ENCODE measurements at regions not wholly inside any gene's neighbourhood (a gene's known extent, or its start where the extent isn't known, plus 50 kb on each side); places are given as distances from the start of the nearest gene placed in this dataset.

DNA sequence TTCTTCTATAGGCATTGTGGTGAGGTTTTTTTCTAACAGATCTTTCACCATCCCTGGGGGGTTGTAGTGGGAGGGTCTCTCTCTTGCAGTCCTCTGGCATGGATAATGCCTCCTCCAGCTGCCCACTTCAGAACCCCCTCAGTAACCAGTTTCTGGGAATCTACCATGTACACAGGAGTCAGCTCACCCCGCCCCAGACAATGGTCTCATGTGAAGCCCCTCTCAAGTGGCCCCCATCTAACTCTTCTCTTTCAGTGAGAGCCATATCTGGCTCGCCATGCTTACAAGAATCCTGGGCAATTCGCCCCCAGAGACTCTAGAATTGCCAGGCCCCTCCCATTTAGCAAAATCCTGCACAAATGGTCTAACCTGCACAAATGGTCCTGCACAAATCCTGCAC, 144.4 kb upstream of the FSTL4 start:
- Mint-ChIP-seq H3K27ac (peak overlapping the region in 1 of 10 donors; percentile 52), H3K36me3 (no peaks in the 10 kb centered on the region), H3K9me3 (no peaks in the 10 kb centered on the region), H3K4me3 (no peak overlapping the region), H3K4me1 (peaks cover 0 to 2% (median 0%) of the 10 kb centered on the region in 4 donors), H3K27me3 (peaks cover 2 to 28% (median 11%) of the 10 kb centered on the region in 5 donors)
- POLR2A ChIA-PET = no interaction called here
- ATAC-seq (no peak), DNase-seq (no peak)

DNA sequence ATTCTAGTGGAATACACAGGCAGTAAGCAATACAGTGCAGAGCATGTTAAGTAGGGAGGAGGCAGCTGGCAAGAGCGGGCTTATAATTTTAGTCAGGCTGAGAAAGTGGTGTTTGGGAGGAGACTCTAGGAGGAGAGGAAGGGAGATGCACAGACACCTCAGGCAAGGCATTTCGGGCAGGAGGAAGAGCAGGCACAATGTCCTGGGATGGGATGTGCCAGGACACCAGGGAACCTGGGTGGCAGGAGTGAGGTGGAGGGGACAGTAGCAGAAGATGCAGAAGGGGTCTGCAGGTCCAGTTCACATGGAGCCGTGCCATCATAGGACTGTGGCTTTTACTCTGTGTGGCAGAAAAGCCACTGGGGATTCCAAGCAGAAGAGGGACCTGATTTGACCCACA, 143.7 kb upstream of the FSTL4 start:
- POLR2A ChIA-PET = no interaction called here
- Mint-ChIP-seq H3K4me3 (no peak overlapping the region), H3K9me3 (no peaks in the 10 kb centered on the region), H3K27ac (no peak overlapping the region), H3K27me3 (peaks cover 3 to 28% (median 11%) of the 10 kb centered on the region in 5 donors), H3K36me3 (no peaks in the 10 kb centered on the region), H3K4me1 (peaks cover 0 to 2% (median 0%) of the 10 kb centered on the region in 4 donors)
- no peak for DNase-seq
- no peak for ATAC-seq

DNA sequence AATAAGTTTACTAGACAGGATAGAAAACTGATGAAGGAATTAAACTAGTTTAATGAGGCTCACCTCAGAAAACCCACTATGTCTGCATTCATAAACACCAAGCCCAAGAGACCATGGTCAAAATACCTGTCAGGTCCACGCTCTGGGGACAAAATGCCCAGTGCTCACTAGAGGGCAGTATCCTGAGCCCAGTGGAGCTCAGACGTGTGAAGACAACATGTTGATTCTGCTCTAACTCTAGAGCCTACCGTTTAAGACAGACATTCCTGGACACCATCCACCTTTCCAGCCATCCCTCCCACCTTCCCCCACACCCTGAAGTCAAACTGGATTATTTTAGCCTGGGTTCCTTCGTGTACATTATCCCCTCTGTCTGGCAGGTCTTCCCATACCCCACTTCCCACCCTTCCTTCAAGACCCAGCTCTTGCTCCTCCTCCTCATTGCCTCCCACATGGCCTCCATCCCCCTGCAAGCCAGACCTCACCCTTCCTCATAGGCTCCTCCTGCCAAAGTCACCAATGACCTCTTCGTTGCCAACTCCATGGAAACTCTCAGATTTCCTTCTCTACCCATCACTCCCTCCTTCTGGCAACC, 142.3 kb upstream of the FSTL4 start:
- ATAC-seq = peak in 1 of 2 donors; percentile 32
- H3K9me3 Mint-ChIP-seq = no peaks in the 10 kb centered on the region
- POLR2A ChIA-PET = no interaction called here
- H3K36me3 Mint-ChIP-seq = no peaks in the 10 kb centered on the region
- DNase-seq = peak in 2 of 10 donors; percentile 17 to 19
- H3K27me3 Mint-ChIP-seq = peaks cover 3 to 28% (median 11%) of the 10 kb centered on the region in 5 donors
- H3K27ac Mint-ChIP-seq = no peak overlapping the region
- peaks cover 0 to 2% (median 0%) of the 10 kb centered on the region in 4 donors for H3K4me1 Mint-ChIP-seq
- H3K4me3 Mint-ChIP-seq = no peak overlapping the region

DNA sequence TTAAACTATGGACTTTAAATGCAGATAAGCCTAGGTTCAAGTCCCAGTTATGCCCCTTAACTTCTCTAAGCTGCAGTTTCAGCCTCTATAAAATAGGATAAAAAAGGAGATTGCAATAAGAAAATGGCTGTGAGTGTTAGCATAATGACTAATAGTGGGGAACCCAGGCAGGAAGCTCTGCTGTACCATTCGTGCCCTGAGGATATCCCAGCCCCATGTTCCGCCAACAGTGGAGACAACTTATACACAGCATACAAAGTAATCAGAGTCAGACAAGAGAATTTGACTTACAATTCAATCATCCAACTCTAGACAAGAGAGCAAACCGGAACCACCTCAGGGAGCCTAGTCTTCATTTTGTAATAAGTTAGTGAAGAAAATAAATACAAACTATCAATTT, 141.5 kb upstream of the FSTL4 start:
- DNase-seq (no peak), ATAC-seq (no peak)
- H3K27ac Mint-ChIP-seq = no peak overlapping the region
- peaks cover 3 to 28% (median 11%) of the 10 kb centered on the region in 5 donors for H3K27me3 Mint-ChIP-seq
- POLR2A ChIA-PET = no interaction called here
- H3K4me3 Mint-ChIP-seq = no peak overlapping the region
- no peaks in the 10 kb centered on the region for H3K36me3 Mint-ChIP-seq
- peaks cover 0 to 2% (median 0%) of the 10 kb centered on the region in 4 donors for H3K4me1 Mint-ChIP-seq
- no peaks in the 10 kb centered on the region for H3K9me3 Mint-ChIP-seq

DNA sequence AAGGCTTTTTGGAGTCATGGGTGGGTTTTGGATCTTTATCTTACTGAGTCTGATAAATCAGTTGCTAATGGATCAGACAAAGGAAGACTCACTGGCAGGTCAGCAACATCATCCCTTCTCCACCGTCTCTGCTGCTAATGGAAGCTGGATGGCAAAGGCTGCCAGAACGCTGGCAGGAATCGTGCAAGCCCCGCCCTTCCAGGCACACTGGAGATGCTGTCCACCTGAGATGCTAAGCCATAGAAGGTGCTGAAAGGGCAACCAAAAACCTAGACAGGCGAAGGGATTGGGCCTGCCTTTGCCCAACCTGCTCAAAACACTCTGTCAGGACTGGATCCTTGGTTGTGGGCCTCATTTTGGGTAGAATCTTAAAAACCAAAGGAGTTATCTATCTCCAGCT, 139.5 kb upstream of the FSTL4 start:
- H3K4me3 Mint-ChIP-seq = no peak overlapping the region
- no peaks in the 10 kb centered on the region for H3K36me3 Mint-ChIP-seq
- H3K27me3 Mint-ChIP-seq = peaks cover 3 to 24% (median 11%) of the 10 kb centered on the region in 5 donors
- ATAC-seq = no peak
- POLR2A ChIA-PET = no interaction called here
- DNase-seq = no peak
- no peak overlapping the region for H3K27ac Mint-ChIP-seq
- H3K4me1 Mint-ChIP-seq = peaks cover 0 to 2% (median 0%) of the 10 kb centered on the region in 4 donors
- H3K9me3 Mint-ChIP-seq = no peaks in the 10 kb centered on the region

DNA sequence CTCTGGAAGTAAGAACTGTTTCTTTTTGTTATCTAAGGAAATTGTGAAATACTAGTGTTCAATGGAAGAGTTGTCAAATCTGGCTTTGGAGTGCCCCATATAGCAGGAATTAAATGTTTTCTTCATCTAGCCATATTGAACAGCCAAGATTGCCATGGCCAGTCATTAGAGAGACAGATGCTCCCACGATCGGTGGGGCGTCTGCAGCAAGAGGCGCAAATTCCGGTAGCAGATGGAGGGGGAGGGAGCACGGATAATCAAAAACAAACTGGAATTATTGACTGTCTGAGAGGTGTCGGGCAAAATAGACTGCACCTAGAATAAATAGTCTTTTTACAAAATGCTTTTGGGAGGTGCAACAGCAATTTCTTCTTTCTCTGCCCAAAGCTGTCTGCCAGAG, 139.1 kb upstream of the FSTL4 start:
- Mint-ChIP-seq H3K27me3 (peaks cover 3 to 20% (median 11%) of the 10 kb centered on the region in 5 donors), H3K4me1 (peaks cover 0 to 2% (median 0%) of the 10 kb centered on the region in 4 donors), H3K9me3 (no peaks in the 10 kb centered on the region), H3K27ac (no peak overlapping the region), H3K4me3 (no peak overlapping the region), H3K36me3 (no peaks in the 10 kb centered on the region)
- POLR2A ChIA-PET = no interaction called here
- no peak for DNase-seq
- ATAC-seq = no peak

DNA sequence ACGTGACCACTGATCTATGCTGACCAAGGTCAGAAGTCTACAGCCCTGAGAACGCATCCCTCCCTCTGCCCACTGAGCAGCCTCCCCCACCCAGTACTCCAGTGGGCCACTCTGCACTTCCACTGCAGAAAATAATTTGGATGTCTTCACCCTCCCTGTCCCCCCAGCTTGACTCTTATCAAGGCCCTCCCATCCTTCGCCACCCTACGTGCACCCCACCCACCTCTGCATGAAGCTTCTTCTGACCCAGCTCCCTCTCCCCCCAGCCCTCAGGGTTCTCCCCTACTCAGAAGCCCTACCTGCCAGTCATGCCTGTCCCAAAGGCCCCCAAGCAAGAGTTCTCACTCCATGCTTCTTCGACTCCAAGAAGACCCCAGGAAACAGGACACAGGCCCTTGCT, 138.5 kb upstream of the FSTL4 start:
- DNase-seq = no peak
- Mint-ChIP-seq H3K27me3 (peaks cover 3 to 14% (median 9%) of the 10 kb centered on the region in 5 donors), H3K9me3 (no peaks in the 10 kb centered on the region), H3K36me3 (no peaks in the 10 kb centered on the region), H3K27ac (no peak overlapping the region), H3K4me3 (no peak overlapping the region), H3K4me1 (peaks cover 0 to 2% (median 0%) of the 10 kb centered on the region in 4 donors)
- ATAC-seq = no peak
- POLR2A ChIA-PET = no interaction called here

DNA sequence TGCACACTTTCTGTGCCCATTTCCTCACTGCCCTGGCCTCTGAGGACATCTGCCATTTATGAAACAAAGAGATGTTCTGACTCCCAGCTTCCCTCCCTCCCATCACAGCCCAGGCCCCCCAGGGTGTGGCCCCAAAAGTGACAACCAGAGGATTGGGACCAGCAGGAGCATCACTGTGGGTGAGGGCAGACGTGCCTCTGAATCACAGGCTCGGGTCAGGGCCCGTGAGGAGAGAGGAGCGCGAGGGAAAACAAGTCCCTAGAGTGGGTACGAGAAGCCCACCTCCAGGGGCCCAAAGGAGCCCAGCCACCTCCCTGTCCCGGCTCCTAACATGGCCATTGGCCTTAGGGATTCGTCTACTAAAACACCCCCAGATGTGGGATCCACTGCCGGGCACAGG, 138.0 kb upstream of the FSTL4 start:
- H3K9me3 Mint-ChIP-seq = no peaks in the 10 kb centered on the region
- H3K4me1 Mint-ChIP-seq = peaks cover 0 to 2% (median 0%) of the 10 kb centered on the region in 4 donors
- no peaks in the 10 kb centered on the region for H3K36me3 Mint-ChIP-seq
- ATAC-seq (no peak), DNase-seq (no peak)
- peaks cover 3 to 9% (median 6%) of the 10 kb centered on the region in 5 donors for H3K27me3 Mint-ChIP-seq
- no peak overlapping the region for H3K4me3 Mint-ChIP-seq
- no peak overlapping the region for H3K27ac Mint-ChIP-seq
- POLR2A ChIA-PET = interaction anchor here (0.6 kb wide), 1 partner anchor 96 kb away, joined by 5 read pairs; no protein-coding TSS in a partner anchor

DNA sequence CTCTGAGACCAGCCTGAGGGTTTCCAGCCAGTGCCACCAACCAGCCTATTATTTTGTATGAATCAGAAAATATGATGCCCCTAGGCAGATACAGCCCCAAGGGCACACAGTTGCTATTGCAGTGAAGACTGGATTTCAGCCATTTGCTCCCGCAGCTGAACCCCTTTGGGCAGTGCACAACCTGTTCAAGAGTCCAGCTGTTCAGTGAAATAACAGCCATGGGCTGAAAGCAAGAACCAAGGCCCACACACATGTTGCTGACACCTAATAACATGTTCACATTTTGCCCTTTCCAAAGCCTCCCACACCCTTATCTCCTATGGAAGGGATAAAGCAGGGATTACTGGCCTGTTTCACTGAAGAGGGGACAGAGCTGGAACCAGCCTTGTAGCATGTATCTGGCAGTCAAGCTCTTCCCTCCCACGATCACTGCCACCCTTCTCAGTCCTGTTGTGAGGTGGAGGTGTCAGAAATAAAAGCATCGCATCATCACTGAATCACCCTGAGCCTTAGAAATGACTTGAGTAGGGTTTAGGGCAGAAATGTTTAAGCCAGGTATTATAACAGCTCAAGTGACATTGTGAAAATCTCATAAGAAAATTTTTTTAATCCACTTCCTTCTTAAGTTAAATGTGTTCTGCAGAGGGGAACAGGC, 137.1 kb upstream of the FSTL4 start:
- no peaks in the 10 kb centered on the region for H3K9me3 Mint-ChIP-seq
- POLR2A ChIA-PET = interaction anchor here (0.6 kb wide), 1 partner anchor 97 kb away, joined by 5 read pairs; no protein-coding TSS in a partner anchor
- H3K27me3 Mint-ChIP-seq = peaks cover 0 to 3% (median 0%) of the 10 kb centered on the region in 5 donors
- no peaks in the 10 kb centered on the region for H3K4me1 Mint-ChIP-seq
- ATAC-seq = no peak
- H3K27ac Mint-ChIP-seq = no peak overlapping the region
- no peak overlapping the region for H3K4me3 Mint-ChIP-seq
- DNase-seq = no peak
- H3K36me3 Mint-ChIP-seq = no peaks in the 10 kb centered on the region

DNA sequence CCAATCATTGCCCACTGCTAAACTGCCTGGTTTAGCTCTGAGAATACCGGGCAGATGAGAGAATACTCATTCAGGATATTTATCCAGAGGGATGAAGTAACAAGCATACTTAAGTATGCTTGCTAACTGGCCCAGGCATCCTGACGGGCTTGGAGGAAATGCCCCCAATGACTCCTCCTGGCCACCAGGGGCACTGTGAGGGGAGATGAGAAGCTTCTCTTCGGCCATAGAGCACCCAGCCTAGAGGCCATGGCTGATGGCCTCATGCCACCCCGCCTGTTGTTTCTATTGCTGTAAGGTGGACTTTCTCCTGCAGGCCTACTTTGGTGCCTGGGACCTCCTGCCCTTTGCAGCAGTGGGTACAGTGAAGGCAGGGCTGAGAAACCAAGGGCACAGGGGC, 134.5 kb upstream of the FSTL4 start:
- H3K9me3 Mint-ChIP-seq = no peaks in the 10 kb centered on the region
- no peak overlapping the region for H3K4me3 Mint-ChIP-seq
- peaks cover 0 to 2% (median 0%) of the 10 kb centered on the region in 4 donors for H3K4me1 Mint-ChIP-seq
- ATAC-seq = no peak
- DNase-seq = no peak
- no peaks in the 10 kb centered on the region for H3K36me3 Mint-ChIP-seq
- no peak overlapping the region for H3K27ac Mint-ChIP-seq
- POLR2A ChIA-PET = no interaction called here
- H3K27me3 Mint-ChIP-seq = peaks cover 0 to 8% (median 1%) of the 10 kb centered on the region in 5 donors

DNA sequence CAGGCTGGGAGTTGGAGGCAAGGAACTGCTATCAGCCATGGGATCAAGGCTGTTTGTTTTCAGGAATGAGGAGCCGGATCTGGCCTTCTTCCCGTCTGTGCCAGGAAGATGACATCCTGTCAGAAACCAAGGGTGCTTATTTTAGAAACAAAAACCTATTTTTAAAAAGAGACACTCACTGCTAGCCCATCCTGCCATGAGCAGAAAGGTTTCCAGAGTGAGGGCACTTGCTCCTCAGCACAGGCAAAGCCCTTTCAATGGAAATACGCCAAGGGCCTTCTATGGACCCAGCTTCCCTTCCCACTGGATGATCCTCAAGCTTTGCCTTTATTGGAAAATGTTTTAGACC, 132.6 kb upstream of the FSTL4 start:
- Mint-ChIP-seq H3K36me3 (no peaks in the 10 kb centered on the region), H3K4me1 (peaks cover 0 to 2% (median 0%) of the 10 kb centered on the region in 4 donors), H3K27me3 (peaks cover 1 to 14% (median 8%) of the 10 kb centered on the region in 5 donors), H3K9me3 (no peaks in the 10 kb centered on the region), H3K4me3 (no peak overlapping the region), H3K27ac (no peak overlapping the region)
- POLR2A ChIA-PET = no interaction called here
- DNase-seq (no peak), ATAC-seq (no peak)

DNA sequence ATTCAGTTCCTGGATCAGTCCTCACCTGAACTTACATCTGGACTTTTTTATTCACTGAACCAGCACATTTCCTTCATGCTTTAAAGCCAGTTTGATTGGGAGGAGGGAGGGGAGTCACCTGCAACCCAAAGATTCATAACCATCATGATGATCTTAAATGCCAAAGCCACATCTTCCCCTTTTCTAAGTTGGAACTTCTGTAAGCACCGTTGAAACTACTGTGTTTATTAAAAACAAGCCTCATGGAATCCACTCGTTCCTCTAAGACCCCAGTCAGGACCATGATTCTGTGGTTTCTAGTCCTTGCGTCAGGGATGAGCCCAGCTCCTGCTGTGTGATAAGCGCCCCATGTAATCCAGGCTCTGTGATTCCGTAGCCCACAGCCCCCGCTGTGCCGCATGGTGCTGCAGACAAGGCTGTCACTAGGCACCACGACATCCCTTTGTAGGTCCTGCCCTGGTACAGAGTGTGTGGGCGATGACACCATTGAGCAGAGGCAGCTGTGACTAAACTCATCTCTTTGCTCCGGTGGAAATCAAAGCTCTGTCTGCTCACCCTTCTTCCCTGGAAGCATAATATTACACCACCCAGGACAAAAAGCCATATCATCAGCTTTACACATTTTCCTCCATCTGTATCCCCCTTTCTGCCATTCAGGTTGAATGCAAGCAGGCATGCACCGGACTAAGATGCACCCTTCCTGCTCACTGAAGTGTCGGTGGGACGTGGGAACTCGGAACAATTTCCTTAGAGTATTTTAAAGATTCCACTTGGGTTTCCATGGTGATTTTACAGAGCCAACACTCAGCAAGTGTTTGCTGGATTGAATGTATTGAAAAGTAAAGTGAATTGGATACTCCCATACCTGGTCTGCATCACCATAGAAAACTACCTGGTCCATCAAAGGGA, 132.0 kb upstream of the FSTL4 start:
- Mint-ChIP-seq H3K9me3 (no peaks in the 10 kb centered on the region), H3K4me3 (no peak overlapping the region), H3K4me1 (peaks cover 0 to 2% (median 0%) of the 10 kb centered on the region in 4 donors), H3K36me3 (no peaks in the 10 kb centered on the region), H3K27me3 (peaks cover 1 to 14% (median 8%) of the 10 kb centered on the region in 5 donors), H3K27ac (no peak overlapping the region)
- POLR2A ChIA-PET = no interaction called here
- ATAC-seq (no peak), DNase-seq (no peak)

DNA sequence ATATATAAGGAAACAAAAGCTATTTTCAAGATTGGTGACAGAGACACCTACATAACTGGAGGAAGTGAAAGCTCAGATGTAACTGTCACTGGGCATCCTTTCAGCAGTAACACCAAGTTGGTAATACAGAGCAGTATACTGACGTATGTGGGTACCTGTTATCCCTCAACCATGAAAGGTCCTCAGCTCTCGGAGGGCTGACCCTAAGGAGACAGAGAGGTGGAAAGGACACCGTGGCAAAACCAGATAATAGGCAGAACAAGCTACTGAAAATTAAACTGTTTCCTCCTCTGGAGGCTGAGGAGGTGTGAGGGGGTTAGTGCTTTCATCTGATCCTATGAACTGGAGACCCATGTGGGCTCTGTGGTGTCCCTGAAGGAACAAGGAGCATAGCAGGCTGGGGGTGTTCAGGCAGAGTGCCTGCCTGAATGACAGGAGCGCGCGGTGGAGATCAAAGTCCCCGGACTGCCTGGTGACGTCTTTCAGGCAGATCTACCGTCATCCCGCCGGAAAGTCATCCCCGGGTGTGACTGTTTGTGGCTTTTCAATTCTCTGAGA, 130.2 kb upstream of the FSTL4 start:
- POLR2A ChIA-PET = no interaction called here
- DNase-seq = no peak
- H3K4me3 Mint-ChIP-seq = no peak overlapping the region
- H3K36me3 Mint-ChIP-seq = no peaks in the 10 kb centered on the region
- H3K4me1 Mint-ChIP-seq = peaks cover 0 to 2% (median 0%) of the 10 kb centered on the region in 4 donors
- H3K9me3 Mint-ChIP-seq = no peaks in the 10 kb centered on the region
- ATAC-seq = no peak
- peaks cover 1 to 14% (median 8%) of the 10 kb centered on the region in 5 donors for H3K27me3 Mint-ChIP-seq
- no peak overlapping the region for H3K27ac Mint-ChIP-seq

Data from naive thymus-derived CD8-positive, alpha-beta T cell (primary cell).